GM18505 (cell line): ENCODE measurements at regions not wholly inside any gene's neighbourhood (a gene's known extent, or its start where the extent isn't known, plus 50 kb on each side); places are given as distances from the start of the nearest gene placed in this dataset.

ENCODE experiments used
- ATAC-seq: cut with Tn5 transposase; IDR thresholded peaks from one replicate; pipeline ENCODE4 v1.9.1; 2021; ENCODE audit not compliant: unreplicated experiment
- POLR2A ChIP-seq: IDR thresholded peaks from 4 replicates; pipeline ENCODE4 v1.6.1; 2011; ENCODE audit warnings: borderline replicate concordance; ENCODE audit not compliant: insufficient read depth, insufficient read length; ENCODE audit errors: extremely low read depth

DNA sequence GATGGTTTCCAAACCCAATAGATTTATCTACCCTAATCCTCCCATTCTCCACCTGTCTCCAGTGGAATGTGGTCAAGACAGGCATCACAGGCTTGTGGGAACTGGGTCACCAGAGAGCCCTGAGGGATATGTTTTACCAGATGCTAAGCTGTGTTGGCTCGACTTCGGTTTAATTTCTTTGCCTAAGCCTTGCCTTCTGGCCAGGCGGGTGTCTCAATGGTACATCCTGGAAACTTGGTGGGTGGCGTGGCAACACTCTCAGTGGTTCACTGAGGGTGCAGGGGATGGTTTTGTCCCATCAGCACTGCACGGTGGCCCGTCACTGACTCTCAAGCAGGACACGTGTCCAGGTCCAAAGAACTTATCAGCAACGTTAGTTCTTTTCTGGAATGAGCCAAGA lies 192.2 kb downstream of the TENT4A start:
- no peak for TF ChIP-seq POLR2A
- no peak for ATAC-seq

DNA sequence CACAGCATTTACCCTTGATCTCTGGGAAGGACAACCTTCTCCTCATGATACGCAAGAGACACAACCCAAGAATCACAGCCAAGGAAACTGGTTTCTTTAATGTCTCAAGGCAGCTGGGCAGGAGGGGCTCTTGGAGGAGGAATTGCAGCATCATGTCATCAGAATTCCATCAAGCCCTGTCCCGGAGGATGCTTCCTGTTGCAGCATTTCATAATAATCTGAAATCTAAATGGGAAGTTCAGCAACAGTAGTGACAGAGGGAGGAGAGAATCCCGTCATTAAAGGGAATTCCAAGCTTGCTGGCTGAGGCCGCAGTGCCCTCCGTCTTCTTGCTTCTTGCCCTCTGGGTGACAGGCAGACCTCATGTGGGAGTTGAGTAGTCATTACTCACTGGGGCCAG lies 192.7 kb downstream of the TENT4A start:
- no peak for ATAC-seq

DNA sequence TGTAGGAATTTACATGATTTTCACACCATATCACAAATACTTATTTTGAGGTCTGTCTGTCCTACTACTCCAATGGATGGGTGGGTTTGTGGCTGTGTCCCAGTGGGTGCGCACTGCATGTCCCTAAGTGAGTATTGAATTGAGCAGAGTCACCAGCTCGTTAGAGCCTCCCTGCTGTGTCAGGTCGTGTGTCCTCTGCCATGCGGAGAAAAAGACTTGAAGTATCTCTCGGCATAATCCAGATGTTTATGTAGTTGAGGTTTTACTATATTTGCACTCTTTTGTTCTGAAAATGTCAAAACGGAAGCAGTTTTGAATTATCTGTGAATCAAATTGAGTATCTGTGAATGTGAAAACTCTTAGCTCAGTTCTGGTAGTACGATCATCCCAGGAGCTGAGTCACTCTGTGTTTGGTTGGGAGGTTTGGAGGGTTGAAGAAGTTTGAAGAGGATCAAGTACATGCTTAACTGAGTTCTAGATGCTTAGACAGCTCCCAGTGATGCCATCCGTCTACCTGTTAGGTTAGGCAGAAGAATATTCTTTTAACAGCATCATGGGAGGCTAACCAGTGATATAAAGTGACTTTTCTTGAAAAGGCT lies 194.2 kb downstream of the TENT4A start:
- no peak for TF ChIP-seq POLR2A
- ATAC-seq: no peak

More for the DNA sequence above, 192.7 kb downstream of the TENT4A start:
- no peak for TF ChIP-seq POLR2A

- no peak for ATAC-seq
- TF ChIP-seq POLR2A: no peak
Observed at GRCh38 chr5:6909901-6910300, 196.7 kb downstream of the TENT4A start.

DNA sequence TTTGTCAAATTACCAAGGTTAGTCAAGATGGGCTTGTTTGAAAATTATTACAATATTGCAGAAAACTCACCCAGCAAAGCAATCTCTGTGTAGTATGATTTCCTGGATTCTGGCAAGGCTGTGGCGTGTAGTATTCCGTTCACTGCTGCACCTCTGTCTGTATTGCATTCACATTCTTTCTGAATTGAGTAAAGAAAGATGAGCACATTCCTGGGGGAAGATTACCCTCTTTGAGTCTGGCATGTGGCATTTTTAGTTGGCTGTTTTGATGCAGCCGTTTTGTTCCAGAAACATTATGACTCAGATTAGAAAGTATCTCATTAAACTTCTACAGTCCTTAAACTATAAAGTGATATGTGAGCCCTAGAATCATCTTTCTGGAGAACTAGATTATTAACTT lies 197.7 kb downstream of the TENT4A start:
- no peak for ATAC-seq
- no peak for TF ChIP-seq POLR2A

DNA sequence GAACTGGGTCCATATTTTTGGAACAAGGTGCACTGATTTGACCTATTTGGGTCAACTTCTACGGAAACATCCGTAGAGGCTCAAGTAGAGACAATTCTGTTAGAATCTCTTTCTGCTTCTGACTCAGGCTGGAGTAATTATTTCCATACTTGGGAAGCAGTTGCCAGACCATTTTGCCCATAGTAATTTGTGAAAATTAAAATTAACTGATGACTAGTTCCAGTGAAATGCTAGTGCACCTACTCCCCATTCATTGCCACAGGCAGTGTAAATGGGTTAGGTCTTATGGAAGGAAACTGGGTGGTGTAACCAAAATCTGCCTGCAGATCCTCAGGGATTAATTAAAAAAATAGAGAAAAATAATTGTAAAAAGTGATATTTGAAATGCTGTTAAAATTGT lies 201.1 kb downstream of the TENT4A start:
- no peak for ATAC-seq
- no peak for TF ChIP-seq POLR2A

DNA sequence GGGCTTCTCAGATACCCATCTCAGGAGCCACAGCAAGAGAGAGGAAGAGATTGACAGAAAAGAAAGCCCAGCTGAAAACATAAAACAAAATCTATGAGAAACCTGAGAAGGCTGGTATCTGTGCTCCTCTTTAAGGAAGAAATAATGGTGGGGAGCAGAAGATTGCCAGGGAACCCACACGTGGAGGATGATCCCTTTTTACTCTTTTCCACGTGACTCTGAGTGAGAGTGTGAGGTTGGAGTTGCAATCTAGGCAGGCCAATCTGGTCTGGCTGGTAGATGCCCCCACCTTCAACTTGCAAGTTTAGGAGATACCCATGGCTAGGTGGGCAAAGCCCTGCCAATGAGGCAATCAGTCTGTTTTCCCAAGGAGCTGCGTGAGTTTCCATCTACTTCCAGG lies 202.3 kb downstream of the TENT4A start:
- no peak for ATAC-seq
- TF ChIP-seq POLR2A: no peak

DNA sequence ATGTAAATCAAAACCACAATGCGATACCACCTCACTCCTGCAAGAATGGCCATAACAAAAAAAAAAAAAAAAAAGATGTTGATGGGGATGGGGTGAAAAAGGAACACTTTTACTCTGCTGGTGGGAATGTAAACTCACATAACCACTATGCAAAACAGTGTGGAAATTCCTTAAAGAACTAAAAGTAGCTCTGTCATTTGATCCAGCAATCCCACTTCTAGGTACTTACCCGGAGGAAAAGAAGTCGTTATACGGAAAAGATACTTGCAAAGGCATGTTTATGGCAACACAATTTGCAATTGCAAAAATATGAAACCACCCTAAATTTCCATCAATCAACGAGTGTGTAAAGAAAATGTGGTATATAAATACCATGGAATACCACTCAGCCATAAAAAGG lies 205.0 kb downstream of the TENT4A start:
- no peak for TF ChIP-seq POLR2A
- ATAC-seq: no peak

GRCh38 chr5:6920628-6921256 lies 207.5 kb downstream of the TENT4A start:
- no peak for ATAC-seq
- TF ChIP-seq POLR2A: no peak

DNA sequence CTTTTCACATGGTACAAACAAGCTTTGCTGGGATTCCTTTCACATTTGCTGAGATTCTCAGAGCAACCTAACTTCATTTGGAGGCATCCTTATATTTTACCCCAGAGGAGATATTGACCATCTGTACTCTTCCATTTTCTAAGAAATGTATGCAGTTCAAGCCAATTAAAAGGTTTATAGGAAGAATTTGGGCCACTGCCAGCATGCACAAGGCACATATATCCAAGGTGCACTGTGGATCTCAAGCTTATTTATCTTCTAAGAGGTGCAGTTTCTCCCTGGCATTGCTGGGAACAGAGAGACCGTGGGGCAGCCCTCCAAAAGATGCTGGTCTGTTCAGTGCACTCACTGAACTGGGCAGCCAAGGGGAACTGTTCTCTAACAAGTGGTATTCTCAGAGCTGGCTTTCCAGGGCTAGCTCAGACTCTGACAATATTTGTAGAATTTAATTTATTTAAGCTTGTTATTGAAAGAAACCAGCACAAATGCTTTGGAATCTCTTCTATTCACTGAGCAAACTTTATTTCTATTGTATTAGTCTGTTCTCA lies 213.3 kb downstream of the TENT4A start:
- ATAC-seq: no peak
- TF ChIP-seq POLR2A: no peak

DNA sequence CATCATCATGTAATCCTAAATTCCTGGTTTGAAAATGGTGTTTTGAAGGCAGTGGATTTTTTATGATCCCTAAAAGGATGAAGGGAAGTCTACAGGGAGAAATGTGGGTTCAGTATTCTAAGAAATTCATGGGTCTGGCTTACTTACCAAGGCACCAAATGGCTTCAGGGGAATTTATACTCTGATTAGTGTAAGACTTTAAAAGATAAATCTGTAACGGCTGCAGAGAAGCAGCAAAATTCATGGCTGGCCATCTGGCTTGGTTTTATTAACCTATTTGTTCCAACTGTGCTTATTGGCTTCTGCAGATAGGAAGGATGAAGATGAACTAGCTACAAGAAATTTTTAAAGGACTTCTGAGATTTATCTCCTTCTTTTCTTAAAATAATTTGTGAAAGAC lies 222.8 kb downstream of the TENT4A start:
- ATAC-seq: no peak
- TF ChIP-seq POLR2A: no peak

GRCh38 chr5:6937677-6938076 lies 224.4 kb downstream of the TENT4A start:
- TF ChIP-seq POLR2A: no peak
- no peak for ATAC-seq

DNA sequence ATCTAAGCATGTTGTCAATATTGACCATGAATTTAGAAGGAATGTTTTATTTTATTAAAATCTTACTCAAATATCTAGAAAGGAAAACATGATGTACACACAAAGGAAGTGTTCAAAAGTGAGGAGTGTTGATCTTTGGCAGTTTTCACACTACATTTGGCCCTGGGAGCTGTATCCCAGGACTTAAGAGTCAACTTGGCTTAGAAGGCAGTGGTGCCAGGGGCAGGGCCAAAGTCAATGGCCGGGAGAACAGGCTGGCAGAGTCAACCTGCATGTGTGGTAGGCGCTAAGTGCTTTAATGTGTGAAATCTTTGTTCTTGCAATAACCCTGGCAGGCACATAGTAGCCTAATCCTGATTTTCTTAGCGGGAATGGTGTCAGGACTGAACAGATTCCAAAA lies 228.4 kb downstream of the TENT4A start:
- no peak for TF ChIP-seq POLR2A
- ATAC-seq: no peak
